HepG2 (cell line): ENCODE measurements at regions not wholly inside any gene's neighbourhood (a gene's known extent, or its start where the extent isn't known, plus 50 kb on each side); places are given as distances from the start of the nearest gene placed in this dataset.

ENCODE experiments used
- AGO1 ChIP-seq: fragments of 200-400 bp; formaldehyde crosslinking; IDR thresholded peaks from 2 replicates; pipeline ENCODE4 v1.6.1; 2017; ENCODE audit warnings: mild to moderate bottlenecking, low read depth, low read length, moderate library complexity; ENCODE audit not compliant: poor library complexity, severe bottlenecking
- BRF2 ChIP-seq: sonication (generic); formaldehyde crosslinking; IDR thresholded peaks from 2 replicates; pipeline ENCODE4 v1.8.1; 2022; ENCODE audit warnings: mild to moderate bottlenecking, missing genetic modification reagents
- CTCF ChIP-seq: sonication (generic); formaldehyde crosslinking; IDR thresholded peaks from 2 replicates; pipeline ENCODE4 v1.5.0; 2020; ENCODE audit warnings: mild to moderate bottlenecking, missing genetic modification reagents, moderate library complexity
- EZH2 ChIP-seq: conservative IDR thresholded peaks from 2 replicates; pipeline ENCODE4 v1.6.1; 2012; ENCODE audit warnings: mild to moderate bottlenecking, low read depth, low read length, moderate library complexity
- SRF ChIP-seq: IDR thresholded peaks from 2 replicates; pipeline ENCODE4 v1.6.1; 2011; ENCODE audit warnings: mild to moderate bottlenecking, low read depth, low read length, moderate library complexity
- ZBTB40 ChIP-seq, 2 experiments: fragments of 450-650 bp in 1 of 2; sonication (generic) in 1 of 2; formaldehyde crosslinking in 1 of 2; IDR thresholded peaks; 2 replicates each; pipeline versions ENCODE4 v1.6.1 to v1.8.0; 2016 to 2022; ENCODE audit warnings: antibody characterized with exemption in 1 of 2, mild to moderate bottlenecking in 1 of 2, missing genetic modification reagents in 1 of 2
- ZNF775 ChIP-seq: sonication (generic); formaldehyde crosslinking; IDR thresholded peaks from 2 replicates; pipeline ENCODE4 v1.4.0; 2020; ENCODE audit warnings: missing genetic modification reagents, mild to moderate bottlenecking, moderate library complexity, borderline replicate concordance

- TF ChIP-seq SRF (no peak), ZBTB40 (IDR thresholded peaks at IDR 0.05) (no peak), ZBTB40 (CRISPR knock-in tag; IDR thresholded peaks at IDR 0.05) (no peak), EZH2 (no peak), ZNF775 (CRISPR knock-in tag) (no peak), CTCF (CRISPR knock-in tag) (no peak), BRF2 (CRISPR knock-in tag) (no peak), AGO1 (no peak)
These were observed 730.9 kb upstream of the RGMB start for GRCh38 chr5:98042521-98042920.
